IPS-20b (cell line): ENCODE measurements at regions not wholly inside any gene's neighbourhood (a gene's known extent, or its start where the extent isn't known, plus 50 kb on each side); places are given as distances from the start of the nearest gene placed in this dataset.

Experiments
- H3K27ac ChIP-seq: one replicate; pipeline ENCODE4 v1.5.1; 2013; ENCODE audit warnings: low read length
- H3K27me3 ChIP-seq: 2 replicates; pipeline ENCODE4 v1.6.1; 2013; ENCODE audit warnings: mild to moderate bottlenecking, low read length, inconsistent platforms; ENCODE audit not compliant: insufficient read depth
- H3K36me3 ChIP-seq: 2 replicates; pipeline ENCODE4 v1.6.1; 2013; ENCODE audit warnings: low read depth, mild to moderate bottlenecking, inconsistent platforms, low read length, moderate library complexity; ENCODE audit not compliant: insufficient read depth
- H3K4me1 ChIP-seq: 2 replicates; pipeline ENCODE4 v1.6.1; 2013; ENCODE audit warnings: mild to moderate bottlenecking, control low read depth, inconsistent platforms, low read length, moderate library complexity; ENCODE audit not compliant: insufficient read depth
- H3K4me3 ChIP-seq: 2 replicates; pipeline ENCODE4 v1.5.1; 2013; ENCODE audit warnings: mild to moderate bottlenecking, low read length, inconsistent platforms
- H3K9ac ChIP-seq: 2 replicates; pipeline ENCODE4 v1.6.1; 2013; ENCODE audit warnings: low read depth, mild to moderate bottlenecking, inconsistent platforms, low read length, moderate library complexity
- H3K9me3 ChIP-seq: 2 replicates; pipeline ENCODE4 v1.6.1; 2013; ENCODE audit warnings: mild to moderate bottlenecking, low read depth, low read length, inconsistent platforms; ENCODE audit not compliant: insufficient read depth

DNA sequence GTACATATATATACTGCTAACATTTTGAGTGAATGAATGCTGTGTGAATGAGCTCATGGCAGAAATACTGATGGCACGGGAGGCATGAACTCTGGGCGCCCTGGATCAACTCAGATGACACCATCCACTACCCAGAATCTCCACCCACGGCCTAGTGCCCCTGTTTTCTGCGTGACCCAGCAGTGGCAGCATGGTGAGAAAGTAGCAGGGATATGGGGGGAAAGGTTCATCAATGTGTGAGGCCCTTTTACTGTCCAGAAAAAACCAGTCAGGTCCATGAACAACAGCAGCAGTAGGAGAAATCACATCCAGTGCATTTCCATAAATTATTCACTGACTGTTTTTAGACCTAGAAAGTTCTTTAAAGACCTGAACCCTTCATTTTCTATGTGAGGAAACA, 391.0 kb upstream of the NRP1 start:
- H3K9me3 ChIP-seq: peaks cover 3% of the 10 kb centered on the region; the same call in 1 of the 2 replicates
- H3K4me3 ChIP-seq: no peak overlapping the region
- no peaks in the 10 kb centered on the region for H3K27me3 ChIP-seq
- no peaks in the 10 kb centered on the region for H3K36me3 ChIP-seq
- H3K9ac ChIP-seq: no peak overlapping the region
- H3K4me1 ChIP-seq: peaks cover 11% of the 10 kb centered on the region
- no peak overlapping the region for H3K27ac ChIP-seq

DNA sequence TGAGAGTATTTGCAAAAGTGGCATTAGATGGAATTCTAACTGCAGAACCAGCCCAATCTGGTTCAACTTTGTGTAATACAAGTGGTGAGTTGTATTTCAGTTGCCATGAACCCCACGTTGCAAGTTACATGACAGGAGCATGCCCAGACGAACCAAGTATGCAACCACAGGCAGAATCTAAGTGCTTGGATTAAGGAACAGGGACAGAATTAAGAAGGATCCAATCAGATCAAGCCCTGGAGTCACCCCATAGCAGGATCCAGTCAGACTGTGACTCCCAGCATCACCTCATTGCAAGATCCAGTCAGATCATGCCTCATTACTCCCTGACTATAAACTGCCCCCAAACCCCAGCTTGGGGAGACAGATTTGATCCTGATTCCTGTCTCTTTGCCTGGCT, 388.7 kb upstream of the NRP1 start:
- H3K27me3 ChIP-seq: no peaks in the 10 kb centered on the region
- H3K36me3 ChIP-seq: no peaks in the 10 kb centered on the region
- no peak overlapping the region for H3K27ac ChIP-seq
- H3K9me3 ChIP-seq: peaks cover 9% of the 10 kb centered on the region; the same call in 1 of the 2 replicates
- H3K4me1 ChIP-seq: peaks cover 11% of the 10 kb centered on the region
- no peak overlapping the region for H3K9ac ChIP-seq
- no peak overlapping the region for H3K4me3 ChIP-seq

- Histone ChIP-seq H3K9ac (no peak overlapping the region), H3K4me1 (peaks cover 11% of the 10 kb centered on the region), H3K27ac (no peak overlapping the region), H3K27me3 (no peaks in the 10 kb centered on the region), H3K9me3 (0 out of 2 replicates have a peak, but pooled peaks cover 7% of the 10 kb centered on the region), H3K4me3 (no peak overlapping the region), H3K36me3 (no peaks in the 10 kb centered on the region)
These were observed 387.6 kb upstream of the NRP1 start for GRCh38 chr10:33722067-33722466.

DNA sequence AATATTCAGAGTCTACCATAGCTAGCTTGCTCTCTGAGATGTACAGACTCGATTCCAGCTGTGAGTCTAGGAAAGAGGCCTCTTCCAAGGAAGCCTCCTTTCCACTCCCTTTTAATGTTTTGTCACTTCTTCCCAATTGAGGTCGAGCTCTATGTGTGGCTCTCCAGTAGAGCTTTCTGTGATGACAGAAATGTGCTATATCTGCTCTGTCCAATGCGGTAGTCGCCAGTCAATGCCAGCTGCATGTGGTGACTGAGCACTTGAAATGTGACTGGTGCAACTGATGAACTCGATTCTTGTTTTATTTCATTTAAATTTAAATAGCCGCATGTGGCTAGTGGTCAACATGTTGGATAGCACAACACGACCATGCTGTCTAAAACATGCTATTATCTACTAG, 387.0 kb upstream of the NRP1 start:
- Histone ChIP-seq H3K27me3 (no peaks in the 10 kb centered on the region), H3K4me1 (peaks cover 11% of the 10 kb centered on the region), H3K9ac (no peak overlapping the region), H3K36me3 (no peaks in the 10 kb centered on the region), H3K4me3 (no peak overlapping the region), H3K9me3 (0 out of 2 replicates have a peak, but pooled peaks cover 7% of the 10 kb centered on the region), H3K27ac (no peak overlapping the region)

GRCh38 chr10:33720161-33720560, 385.7 kb upstream of the NRP1 start:
- Histone ChIP-seq H3K36me3 (no peaks in the 10 kb centered on the region), H3K27ac (no peak overlapping the region), H3K4me3 (no peak overlapping the region), H3K27me3 (no peaks in the 10 kb centered on the region), H3K9ac (no peak overlapping the region), H3K9me3 (0 out of 2 replicates have a peak, but pooled peaks cover 7% of the 10 kb centered on the region), H3K4me1 (peaks cover 11% of the 10 kb centered on the region)

- 0 out of 2 replicates have a peak, but pooled peaks cover 7% of the 10 kb centered on the region for H3K9me3 ChIP-seq
- H3K27me3 ChIP-seq: no peaks in the 10 kb centered on the region
- no peaks in the 10 kb centered on the region for H3K36me3 ChIP-seq
- peaks cover 11% of the 10 kb centered on the region for H3K4me1 ChIP-seq
- H3K27ac ChIP-seq: no peak overlapping the region
- H3K4me3 ChIP-seq: no peak overlapping the region
- H3K9ac ChIP-seq: no peak overlapping the region
These were observed 384.7 kb upstream of the NRP1 start for GRCh38 chr10:33719005-33719703.

DNA sequence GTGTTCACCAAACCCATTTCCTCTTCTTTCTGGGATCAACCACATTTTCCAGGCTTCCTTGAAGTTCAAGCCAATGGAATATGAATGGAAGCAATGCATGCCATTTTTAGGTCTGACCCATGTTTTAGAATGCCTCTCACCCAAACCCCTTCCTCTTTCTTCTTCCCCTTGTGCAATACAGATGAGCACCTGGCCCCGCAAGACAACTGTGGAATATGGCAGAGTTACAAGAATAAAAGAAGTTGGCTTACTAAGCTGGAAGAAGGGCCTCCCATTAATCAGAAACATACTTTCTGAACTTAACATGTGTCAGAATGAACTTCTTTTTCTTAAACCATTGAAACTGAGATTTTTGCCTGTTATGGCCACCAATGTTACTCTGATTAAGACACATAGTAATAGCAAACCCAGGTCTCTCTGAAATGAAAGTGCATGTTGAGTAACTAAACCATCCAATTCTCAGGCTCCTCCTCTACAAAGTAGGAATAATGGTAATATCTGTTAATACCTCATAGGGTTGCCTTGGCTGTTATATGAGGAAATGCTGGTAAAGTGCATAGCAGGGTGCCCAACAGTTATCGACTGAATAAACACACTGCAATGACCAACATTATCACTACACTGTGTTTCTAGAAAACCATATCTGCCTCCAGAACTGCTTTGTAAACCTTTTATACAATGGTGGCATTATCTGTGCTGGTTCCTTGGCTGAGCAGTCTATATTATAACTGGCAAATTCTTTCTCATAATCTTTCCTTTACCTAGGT, 382.2 kb upstream of the NRP1 start:
- H3K27ac ChIP-seq: no peak overlapping the region
- no peaks in the 10 kb centered on the region for H3K36me3 ChIP-seq
- H3K9ac ChIP-seq: no peak overlapping the region
- H3K4me1 ChIP-seq: peaks cover 1% of the 10 kb centered on the region
- 0 out of 2 replicates have a peak, but pooled peaks cover 7% of the 10 kb centered on the region for H3K9me3 ChIP-seq
- no peaks in the 10 kb centered on the region for H3K27me3 ChIP-seq
- H3K4me3 ChIP-seq: no peak overlapping the region

- Histone ChIP-seq H3K4me3 (no peak overlapping the region), H3K9me3 (0 out of 2 replicates have a peak, but pooled peaks cover 6% of the 10 kb centered on the region), H3K27ac (no peak overlapping the region), H3K27me3 (no peaks in the 10 kb centered on the region), H3K36me3 (no peaks in the 10 kb centered on the region), H3K9ac (no peak overlapping the region), H3K4me1 (no peaks in the 10 kb centered on the region)
These were observed 381.0 kb upstream of the NRP1 start for GRCh38 chr10:33715303-33715975.

- H3K27ac ChIP-seq: no peak overlapping the region
- H3K4me1 ChIP-seq: no peaks in the 10 kb centered on the region
- no peaks in the 10 kb centered on the region for H3K27me3 ChIP-seq
These were observed 378.4 kb upstream of the NRP1 start for GRCh38 chr10:33712825-33713224.

DNA sequence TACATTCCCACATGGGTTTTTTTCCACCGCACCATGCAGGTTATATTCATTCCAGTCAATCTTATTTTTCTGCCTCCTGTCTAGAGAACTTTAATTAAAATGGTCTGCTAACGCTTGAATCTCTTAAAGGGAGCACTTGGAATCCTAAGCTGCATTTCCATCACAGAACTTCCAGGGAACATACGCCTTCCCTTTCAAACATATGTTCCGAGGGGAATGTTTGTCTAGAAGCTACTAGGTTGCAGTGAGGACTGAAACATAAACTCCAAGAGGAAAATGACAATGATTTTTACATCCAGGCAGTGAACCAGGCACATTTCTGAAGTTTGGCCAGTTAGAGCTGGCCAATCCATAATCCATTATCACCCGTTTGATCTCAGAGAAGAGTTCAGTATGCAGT, 375.5 kb upstream of the NRP1 start:
- Histone ChIP-seq H3K9ac (no peak overlapping the region), H3K9me3 (no peaks in the 10 kb centered on the region), H3K36me3 (no peaks in the 10 kb centered on the region), H3K27ac (no peak overlapping the region), H3K27me3 (no peaks in the 10 kb centered on the region), H3K4me3 (no peak overlapping the region), H3K4me1 (no peaks in the 10 kb centered on the region)

More at GRCh38 chr10:33712825-33713224, 378.4 kb upstream of the NRP1 start:
- Histone ChIP-seq H3K9me3 (no peaks in the 10 kb centered on the region), H3K4me3 (no peak overlapping the region), H3K36me3 (no peaks in the 10 kb centered on the region), H3K9ac (no peak overlapping the region)

DNA sequence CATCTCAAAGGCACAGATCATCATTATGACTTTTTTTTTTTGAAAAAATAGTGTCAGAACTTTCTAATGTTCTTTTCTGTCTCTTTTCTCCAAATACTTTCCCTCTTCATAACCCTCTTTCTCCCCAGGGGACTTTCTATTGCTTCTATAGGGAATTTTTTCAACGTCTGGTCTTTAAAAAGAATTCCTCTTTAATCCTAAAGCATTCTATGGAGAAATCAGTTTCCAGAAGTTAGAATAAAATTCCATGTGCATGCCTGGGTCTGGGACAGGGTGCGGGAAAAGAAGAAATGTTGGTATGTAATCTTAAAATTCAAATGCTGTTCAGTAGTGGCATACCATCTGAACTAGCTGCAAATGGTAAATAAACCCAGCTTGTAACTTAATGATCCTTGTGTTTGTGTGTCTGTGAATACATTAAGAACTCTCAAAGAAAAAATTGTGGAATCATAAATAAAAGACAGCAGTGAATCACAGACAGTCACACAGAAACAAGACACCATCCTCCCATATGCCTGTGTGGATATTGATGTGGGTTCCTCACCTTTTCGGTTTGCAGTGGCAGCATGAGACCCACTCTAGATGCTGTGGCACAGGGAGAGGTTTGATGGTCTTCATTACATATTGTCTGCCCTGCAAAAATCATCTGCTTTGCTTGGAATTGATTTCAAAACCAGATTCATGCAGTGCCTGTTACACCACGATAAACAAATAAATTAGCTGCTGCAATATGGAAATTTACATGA, 374.7 kb upstream of the NRP1 start:
- H3K27ac ChIP-seq: no peak overlapping the region
- no peaks in the 10 kb centered on the region for H3K4me1 ChIP-seq
- H3K9ac ChIP-seq: no peak overlapping the region
- H3K36me3 ChIP-seq: no peaks in the 10 kb centered on the region
- H3K27me3 ChIP-seq: no peaks in the 10 kb centered on the region
- H3K4me3 ChIP-seq: no peak overlapping the region
- no peaks in the 10 kb centered on the region for H3K9me3 ChIP-seq
